ENCODE measurements at regions not wholly inside any gene's neighbourhood (a gene's known extent, or its start where the extent isn't known, plus 50 kb on each side); places are given as distances from the start of the nearest gene placed in this dataset.

DNA sequence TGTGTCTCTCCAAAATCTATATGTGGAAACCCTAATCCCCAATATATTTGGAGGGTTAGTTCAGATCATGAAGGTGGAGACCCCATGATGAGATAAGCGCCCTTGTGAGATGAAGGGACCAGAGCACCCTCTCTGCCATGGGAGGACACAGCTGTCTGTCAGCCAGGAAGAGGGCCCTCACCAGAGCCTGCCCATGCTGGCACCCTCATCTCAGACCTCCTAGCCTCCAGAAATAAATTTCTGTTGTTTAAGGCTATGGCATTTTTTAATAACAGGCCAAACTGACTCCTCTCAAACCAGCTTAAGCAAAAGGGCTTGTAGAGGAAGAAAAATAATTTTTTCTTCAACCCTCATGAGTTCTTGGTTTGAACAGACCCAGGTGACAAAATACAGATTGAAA lies 79.2 kb upstream of the MAMDC2 start:
- Histone ChIP-seq H3K4me1 (ENCODE audit: insufficient read depth, low read length, severe bottlenecking) (no peaks in the 10 kb centered on the region), H3F3A (ENCODE audit: insufficient read depth, low read length) (no peaks in the 10 kb centered on the region), H4K20me1 (ENCODE audit: insufficient read depth, low read length) (no peaks in the 10 kb centered on the region), H3K9me3 (ENCODE audit: low read length) (no peaks in the 10 kb centered on the region), H3K27me3 (ENCODE audit: insufficient read depth, low read length) (no peaks in the 10 kb centered on the region), H2AFZ (ENCODE audit: low read length) (no peak overlapping the region), H3K4me3 (ENCODE audit: low read depth, low read length, poor library complexity, severe bottlenecking) (no peak overlapping the region), H3K79me2 (ENCODE audit: insufficient read depth, low read length) (no peaks in the 10 kb centered on the region), H3K4me2 (ENCODE audit: low read length) (no peak overlapping the region), H3K36me3 (ENCODE audit: insufficient read depth, low read length) (no peaks in the 10 kb centered on the region), H3K9ac (ENCODE audit: low read length) (no peak overlapping the region), H3K27ac (ENCODE audit: low read depth, low read length, poor library complexity, severe bottlenecking) (no peak overlapping the region), H3K9me2 (ENCODE audit: low read depth, low read length) (no peaks in the 10 kb centered on the region)
- no peak for TF ChIP-seq EZH2 (IDR thresholded peaks at IDR 0.05; ENCODE audit: borderline replicate concordance, low read length)
- no peak for TF ChIP-seq CTCF (IDR thresholded peaks at IDR 0.05; ENCODE audit: low read length)

- Histone ChIP-seq H3F3A (ENCODE audit: insufficient read depth, low read length) (no peaks in the 10 kb centered on the region), H3K9me3 (ENCODE audit: low read length) (no peaks in the 10 kb centered on the region), H3K27ac (ENCODE audit: low read depth, low read length, poor library complexity, severe bottlenecking) (no peak overlapping the region), H3K9me2 (ENCODE audit: low read depth, low read length) (no peaks in the 10 kb centered on the region), H2AFZ (ENCODE audit: low read length) (no peak overlapping the region), H4K20me1 (ENCODE audit: insufficient read depth, low read length) (no peaks in the 10 kb centered on the region), H3K4me1 (ENCODE audit: insufficient read depth, low read length, severe bottlenecking) (no peaks in the 10 kb centered on the region), H3K4me3 (ENCODE audit: low read depth, low read length, poor library complexity, severe bottlenecking) (no peak overlapping the region), H3K36me3 (ENCODE audit: insufficient read depth, low read length) (no peaks in the 10 kb centered on the region), H3K79me2 (ENCODE audit: insufficient read depth, low read length) (no peaks in the 10 kb centered on the region), H3K4me2 (ENCODE audit: low read length) (no peak overlapping the region), H3K27me3 (ENCODE audit: insufficient read depth, low read length) (no peaks in the 10 kb centered on the region), H3K9ac (ENCODE audit: low read length) (no peak overlapping the region)
- TF ChIP-seq CTCF (IDR thresholded peaks at IDR 0.05; ENCODE audit: low read length) (no peak), EZH2 (IDR thresholded peaks at IDR 0.05; ENCODE audit: borderline replicate concordance, low read length) (no peak)
Measured at GRCh38 chr9:69965416-69966145, 78.1 kb upstream of the MAMDC2 start.

DNA sequence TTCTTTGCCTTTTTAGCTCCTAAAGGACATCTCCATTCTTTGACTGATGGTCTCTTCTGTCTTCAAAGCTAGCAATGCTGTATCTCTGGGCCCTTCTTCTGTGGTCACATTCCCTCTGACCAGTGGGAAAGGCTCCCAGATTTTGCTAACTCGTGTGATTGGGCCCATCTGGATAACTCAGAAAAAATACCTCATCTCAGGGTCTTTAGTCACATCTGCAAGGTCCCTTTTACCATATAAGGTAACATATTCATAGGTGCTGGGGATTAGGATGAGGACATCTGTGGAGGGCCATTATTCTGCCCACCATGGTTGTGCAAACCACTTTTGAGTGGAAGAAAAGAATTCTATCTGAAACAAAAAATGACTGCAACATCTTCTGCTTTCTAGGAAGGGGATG lies 76.3 kb upstream of the MAMDC2 start:
- H3K9me2 ChIP-seq (ENCODE audit: low read depth, low read length) = no peaks in the 10 kb centered on the region
- H3K4me2 ChIP-seq (ENCODE audit: low read length) = no peak overlapping the region
- no peak overlapping the region for H3K27ac ChIP-seq (ENCODE audit: low read depth, low read length, poor library complexity, severe bottlenecking)
- no peak overlapping the region for H3K4me3 ChIP-seq (ENCODE audit: low read depth, low read length, poor library complexity, severe bottlenecking)
- no peak overlapping the region for H3K9ac ChIP-seq (ENCODE audit: low read length)
- no peaks in the 10 kb centered on the region for H3K79me2 ChIP-seq (ENCODE audit: insufficient read depth, low read length)
- H3K9me3 ChIP-seq (ENCODE audit: low read length) = no peaks in the 10 kb centered on the region
- TF ChIP-seq EZH2 (IDR thresholded peaks at IDR 0.05; ENCODE audit: borderline replicate concordance, low read length) (no peak), CTCF (IDR thresholded peaks at IDR 0.05; ENCODE audit: low read length) (no peak)
- H3K4me1 ChIP-seq (ENCODE audit: insufficient read depth, low read length, severe bottlenecking) = no peaks in the 10 kb centered on the region
- H4K20me1 ChIP-seq (ENCODE audit: insufficient read depth, low read length) = no peaks in the 10 kb centered on the region
- no peak overlapping the region for H2AFZ ChIP-seq (ENCODE audit: low read length)
- H3F3A ChIP-seq (ENCODE audit: insufficient read depth, low read length) = no peaks in the 10 kb centered on the region
- no peaks in the 10 kb centered on the region for H3K36me3 ChIP-seq (ENCODE audit: insufficient read depth, low read length)
- H3K27me3 ChIP-seq (ENCODE audit: insufficient read depth, low read length) = no peaks in the 10 kb centered on the region
